DMS114 treated with DMSO at 0.1 percent for 48 hours (cell line): ENCODE measurements at regions not wholly inside any gene's neighbourhood (a gene's known extent, or its start where the extent isn't known, plus 50 kb on each side); places are given as distances from the start of the nearest gene placed in this dataset.

Experiments
- DNase-seq: peaks from one replicate; lab custom pipeline; 2025; ENCODE audit not compliant: unreplicated experiment; lab: John Stamatoyannopoulos, UW

DNA sequence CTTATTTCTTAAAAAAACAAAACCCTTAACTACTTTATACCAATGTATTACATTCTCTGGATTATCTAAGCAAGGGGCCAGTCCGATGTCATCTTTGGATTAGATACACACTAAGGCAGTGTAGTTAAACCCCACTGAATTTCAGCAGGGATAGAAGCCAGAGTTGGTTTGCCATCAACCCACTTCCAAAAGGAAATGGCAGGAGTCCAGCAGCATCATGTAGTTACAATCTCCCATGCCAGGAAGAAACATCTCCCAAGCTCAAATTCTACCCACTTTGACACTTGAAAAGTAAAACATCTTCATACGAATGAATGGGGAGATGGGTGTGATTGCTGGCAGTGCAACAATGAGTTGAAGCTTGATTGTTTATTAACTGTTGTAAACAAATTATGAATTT is 203.5 kb upstream of the PLXNC1 start:
- DNase-seq: no peak

DNA sequence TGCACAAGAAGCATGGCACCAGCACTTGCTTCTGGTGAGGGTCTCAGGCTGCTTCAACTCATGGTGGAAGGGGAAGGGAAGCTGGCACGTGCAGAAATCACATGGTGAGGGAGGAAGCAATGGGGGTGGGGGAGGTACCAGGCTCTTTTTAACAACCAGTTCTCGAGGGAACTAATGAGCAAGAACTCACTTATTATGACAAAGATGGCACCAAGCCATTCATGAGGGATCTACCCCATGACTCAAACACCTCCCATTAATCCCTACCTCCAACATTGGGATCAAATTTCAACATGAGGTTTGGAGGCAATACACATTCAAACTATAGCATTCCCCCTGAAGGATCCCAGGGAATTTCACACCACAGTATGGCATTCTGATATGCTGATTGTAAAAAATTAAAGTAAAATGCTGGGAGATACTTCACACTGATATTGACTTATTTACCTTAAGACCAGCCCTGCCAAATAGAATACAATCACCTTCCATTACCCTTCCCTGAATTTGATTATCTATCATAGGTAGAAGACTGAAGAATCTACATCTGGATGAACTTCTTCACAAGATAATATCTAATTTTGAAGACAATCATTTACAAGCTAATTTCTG is 201.7 kb upstream of the PLXNC1 start:
- DNase-seq: no peak

DNA sequence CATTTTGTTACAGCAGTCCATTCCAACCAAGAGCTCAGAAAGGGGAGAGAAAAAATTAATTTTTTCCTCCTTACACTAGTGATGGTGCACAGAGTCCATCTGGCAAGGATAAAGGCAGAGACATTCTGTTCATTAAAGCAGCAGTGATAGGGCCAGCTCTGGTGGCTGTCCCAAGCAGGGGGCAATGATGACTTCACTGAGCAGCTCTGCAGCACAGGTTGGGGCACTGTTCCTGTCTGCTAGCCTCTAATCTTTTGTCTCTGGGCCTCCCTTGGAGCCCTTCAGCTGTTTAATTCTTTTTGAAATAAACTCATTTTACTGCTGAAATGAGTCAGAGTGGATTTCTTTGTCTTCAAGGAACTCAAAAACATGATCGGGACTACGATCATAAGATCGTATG is 200.9 kb upstream of the PLXNC1 start:
- DNase-seq: no peak

DNA sequence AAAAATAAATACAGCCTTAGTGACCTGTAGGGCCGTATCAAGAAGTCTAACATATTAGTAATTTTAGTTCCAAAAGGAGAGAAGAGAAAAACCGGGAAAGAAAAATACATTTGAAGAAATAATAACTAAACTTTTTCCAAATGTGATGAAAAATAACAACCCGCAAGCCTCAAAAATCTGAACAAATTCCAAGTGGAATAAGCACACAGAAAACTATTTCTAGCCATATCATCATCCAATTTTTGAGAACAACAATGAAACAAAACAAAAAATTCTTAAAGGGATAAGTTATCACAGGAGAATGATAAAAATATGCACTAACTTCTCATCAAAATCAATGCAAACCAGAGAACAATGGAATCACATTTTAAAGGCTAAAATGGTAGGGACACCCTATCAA is 198.1 kb upstream of the PLXNC1 start:
- DNase-seq: no peak

DNA sequence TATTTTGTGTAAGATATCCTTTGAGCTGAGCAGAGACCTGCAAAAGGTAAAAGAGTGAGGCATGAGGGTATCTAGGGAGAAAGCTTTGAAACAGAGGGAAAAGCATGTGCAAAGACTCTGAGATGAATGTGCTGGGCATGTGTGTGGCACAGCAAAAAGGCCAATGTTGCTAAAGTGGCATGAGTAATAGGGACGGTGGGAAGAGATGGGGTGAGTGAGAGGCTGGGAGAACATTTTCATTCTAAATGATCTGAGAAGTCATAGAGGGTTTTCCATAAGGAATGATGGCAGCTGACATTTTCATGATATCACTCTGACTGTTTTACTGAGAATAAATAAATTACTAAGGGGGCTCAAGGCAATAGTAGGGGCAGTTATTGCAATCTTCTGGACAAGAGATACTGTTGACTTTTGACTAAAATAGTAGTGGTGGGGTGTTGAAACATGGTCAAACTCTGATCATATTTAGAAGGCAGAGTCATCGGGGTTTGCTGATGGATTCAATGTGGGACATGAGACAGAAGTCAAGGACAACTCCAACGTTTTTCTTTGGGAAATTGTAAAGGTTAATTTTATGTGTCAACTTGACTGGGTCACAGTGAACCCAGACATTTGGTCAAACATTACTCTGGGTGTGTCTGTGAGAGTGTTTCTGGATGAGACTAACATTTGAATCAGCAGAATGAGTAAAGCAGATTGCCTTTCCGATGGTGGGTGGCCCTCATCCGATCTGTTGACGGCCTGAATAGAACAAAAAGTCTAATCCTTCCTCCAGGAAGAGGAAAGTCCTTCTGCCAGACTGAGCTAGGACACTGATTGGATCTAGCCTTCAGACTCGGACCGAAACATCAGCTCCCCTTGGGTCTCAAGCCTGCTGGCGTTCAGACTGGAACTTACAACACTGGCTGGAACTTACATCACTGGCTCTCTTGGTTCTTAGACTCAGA is 193.9 kb upstream of the PLXNC1 start:
- DNase-seq: no peak

DNA sequence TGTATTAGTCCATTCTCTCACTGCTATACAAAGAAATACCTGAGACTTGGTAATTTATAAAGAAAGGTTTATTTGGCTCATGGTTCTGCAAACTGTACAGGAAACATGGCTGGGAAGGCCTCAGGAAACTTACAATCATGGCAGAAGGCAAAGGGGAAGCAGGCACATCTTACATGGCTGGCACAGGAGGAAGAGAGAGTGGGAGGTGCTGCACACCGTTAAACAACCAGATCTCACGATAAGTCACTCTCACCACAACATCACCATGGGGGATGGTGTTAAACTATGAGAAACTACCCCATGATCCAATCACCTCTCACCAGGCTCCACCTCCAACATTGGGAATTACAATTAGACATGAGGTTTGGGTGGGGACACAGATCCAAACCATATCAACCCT is 191.8 kb upstream of the PLXNC1 start:
- DNase-seq: no peak

DNA sequence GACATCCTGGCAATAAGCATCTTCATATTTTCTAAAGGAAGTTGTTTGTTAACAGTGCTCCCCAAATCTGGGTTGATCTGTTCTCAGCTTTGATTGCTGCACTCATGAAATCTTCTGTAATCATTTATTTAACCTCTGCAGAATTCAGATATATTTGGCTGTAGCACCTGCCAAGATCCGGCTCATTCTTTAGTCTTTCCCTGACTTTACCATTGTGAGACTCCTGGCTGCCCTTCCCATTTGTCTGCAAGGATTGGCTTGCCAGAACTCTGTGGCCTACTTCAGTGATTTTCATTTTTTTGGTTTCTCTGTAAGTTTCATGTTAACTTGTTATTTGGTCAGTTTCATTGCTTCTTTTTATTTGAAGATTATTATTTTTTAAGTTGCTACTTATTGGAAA is 191.2 kb upstream of the PLXNC1 start:
- no peak for DNase-seq

DNA sequence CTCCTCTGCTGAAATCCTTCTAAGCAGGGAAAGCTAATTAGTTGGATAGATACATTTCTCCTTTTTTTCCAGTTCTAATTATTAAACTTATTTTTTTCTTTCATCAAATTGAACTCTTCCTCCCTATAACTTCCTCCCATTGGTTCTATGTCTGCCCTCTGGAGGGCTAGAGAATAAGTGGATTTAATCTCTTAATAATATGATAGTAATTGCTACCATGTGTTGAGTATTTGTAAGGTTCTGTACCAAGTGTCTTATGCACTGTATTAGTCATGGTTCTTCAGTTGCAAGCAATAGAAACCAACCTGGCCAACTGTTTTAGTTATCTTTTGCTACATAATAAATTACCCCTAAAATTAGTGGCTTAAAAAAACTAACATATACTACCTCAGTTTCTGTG is 190.5 kb upstream of the PLXNC1 start:
- DNase-seq: no peak

DNA sequence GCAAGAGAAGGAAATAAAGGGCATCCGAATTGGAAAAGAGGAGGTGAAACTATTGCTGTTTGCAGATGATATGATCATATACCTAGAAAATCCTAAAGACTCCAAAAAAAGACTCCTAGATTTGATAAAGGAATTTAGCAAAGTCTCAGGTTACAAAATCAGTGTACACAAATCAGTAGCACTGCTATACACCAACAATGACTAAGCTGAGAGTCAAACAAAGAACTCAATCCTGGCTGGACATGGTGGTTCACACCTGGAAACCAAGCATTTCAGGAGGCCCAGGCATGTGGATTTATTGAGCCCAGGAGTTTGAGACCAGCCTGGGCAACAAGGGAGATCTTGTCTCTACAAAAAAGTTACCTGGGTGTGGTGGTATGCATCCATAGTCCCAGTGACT is 188.7 kb upstream of the PLXNC1 start:
- no peak for DNase-seq

DNA sequence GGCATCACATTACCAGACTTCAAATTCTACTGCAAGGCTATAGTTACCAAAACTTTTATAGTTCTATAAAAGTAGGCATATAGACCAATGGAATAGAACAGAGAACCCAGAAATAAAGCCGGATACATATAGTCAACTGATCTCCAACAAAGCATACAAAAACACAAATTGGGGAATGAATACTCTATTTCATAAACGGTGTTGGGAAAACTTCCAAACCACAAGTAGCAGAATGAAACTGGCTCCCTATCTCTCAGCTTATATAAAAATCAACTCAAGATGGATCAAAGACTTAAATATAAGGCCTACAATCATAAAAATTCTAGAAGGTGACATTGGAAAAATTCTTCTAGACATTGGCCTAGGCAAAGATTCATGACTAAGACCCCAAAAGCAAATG is 187.9 kb upstream of the PLXNC1 start:
- DNase-seq: no peak

DNA sequence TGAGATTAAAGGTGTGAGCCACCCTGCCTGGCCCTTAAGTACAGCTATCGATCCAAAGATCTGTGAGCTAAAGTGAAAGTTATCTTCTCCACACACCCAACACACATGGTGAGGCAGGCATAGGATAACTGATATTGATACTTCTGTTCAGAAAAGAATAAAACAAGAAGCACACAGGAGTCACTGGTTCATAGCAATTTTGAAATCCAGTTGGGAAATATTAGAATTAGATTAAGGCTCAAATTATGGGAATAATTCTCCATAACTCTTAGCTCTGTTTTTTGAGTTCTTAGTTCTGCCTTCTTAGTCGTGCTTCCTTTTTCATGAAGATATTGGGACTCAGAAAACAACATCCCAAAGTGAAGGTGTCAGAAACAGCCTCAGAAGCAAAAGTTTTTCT is 186.0 kb upstream of the PLXNC1 start:
- DNase-seq: no peak

DNA sequence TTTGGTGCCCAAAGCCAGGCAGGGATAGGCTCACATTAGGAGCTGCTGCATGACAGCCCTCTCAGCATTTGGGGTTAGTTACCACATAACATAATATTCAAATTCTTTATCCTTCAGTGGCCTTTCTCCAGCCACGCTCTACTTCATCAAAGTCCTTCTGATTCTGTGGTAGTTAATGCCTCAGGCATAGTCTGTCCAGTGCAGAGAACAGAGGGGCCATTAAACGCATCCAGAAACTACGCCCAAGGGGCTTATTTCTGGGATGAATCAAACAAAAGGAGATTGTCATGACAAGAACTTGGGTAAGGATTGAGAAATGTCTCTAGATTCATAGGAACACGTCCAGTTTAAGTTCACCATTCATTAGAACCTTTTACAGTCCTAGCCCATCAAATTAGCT is 183.4 kb upstream of the PLXNC1 start:
- no peak for DNase-seq

DNA sequence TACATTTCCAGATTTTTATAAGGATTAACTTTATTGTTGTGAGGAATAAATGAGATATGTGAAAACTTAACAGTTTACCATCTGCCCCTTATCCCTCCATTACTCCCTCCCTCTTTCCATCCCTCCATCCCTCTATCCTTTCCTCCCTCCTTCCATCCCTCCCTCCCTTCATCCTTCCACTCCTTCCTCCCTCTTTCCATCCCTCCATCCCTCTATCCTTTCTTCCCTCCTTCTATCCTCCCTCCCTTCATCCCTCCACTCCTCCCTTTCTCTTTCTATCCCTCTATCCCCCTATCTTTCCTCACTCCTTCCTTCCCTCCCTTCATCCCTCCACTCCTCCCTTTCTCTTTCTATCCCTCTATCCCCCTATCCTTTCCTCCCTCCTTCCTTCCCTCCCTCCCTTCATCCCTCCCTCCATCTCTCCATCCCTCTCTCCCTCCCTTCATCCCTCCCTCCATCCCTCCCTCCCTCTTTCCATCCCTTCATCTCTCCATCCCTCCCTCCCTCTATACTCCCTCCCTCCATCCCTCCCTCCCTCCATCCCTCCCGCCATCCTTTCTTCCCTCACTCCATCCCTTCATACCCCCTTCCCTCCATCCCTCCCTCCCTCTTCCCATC is 181.8 kb upstream of the PLXNC1 start:
- DNase-seq: no peak

DNA sequence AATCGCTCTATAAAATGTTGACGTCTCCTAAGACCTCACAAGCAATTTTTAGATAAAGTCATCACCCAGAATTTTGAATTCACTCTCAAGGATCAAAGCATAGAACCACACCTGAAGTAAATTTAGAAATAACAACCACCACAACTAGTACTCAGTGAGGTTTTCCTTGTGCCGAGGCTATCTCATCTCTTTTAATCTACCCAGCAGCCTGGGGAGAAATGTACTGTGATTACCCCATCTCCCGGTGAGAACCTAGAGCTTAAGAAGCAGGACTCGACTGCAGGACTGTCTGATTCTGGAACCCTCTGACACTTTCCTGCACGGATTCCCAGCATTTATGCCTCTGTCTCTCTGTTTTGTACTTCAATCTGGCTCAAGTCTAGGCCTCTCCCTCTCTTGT is 180.9 kb upstream of the PLXNC1 start:
- DNase-seq: no peak

DNA sequence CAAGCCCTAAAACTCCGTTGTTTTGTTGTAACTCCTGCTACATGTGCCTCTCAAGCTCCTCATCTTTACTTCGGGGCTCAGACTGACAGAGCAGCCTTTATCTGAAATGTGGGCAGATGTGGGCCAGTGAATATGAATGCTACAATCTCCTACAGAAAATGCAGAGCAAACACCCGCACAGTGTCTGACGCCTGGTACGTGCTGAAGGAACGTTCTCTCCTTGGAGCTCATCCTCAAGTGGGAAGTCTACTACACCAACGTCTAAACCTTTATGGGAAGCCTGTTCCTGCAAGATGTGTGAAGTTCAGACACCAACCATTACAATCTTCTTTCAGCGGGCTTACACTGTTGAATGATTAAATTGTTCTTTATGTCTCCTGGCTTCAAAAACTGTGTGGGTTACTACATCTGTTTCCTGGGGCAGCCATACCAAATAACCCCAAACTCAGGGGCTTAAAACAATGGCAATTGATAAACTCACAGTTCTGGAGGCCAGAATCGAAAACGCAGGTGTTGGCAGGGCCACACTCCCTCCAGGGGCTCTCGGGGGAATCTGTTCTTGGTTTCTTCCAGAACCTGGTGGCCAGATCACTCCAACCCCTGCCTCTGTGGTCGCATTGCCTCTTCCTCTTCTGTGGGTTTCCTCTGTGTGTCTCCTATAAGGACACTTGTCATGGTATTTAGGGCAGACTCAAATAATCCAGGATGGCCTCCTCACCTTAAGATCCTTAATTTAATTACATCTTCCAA is 179.7 kb upstream of the PLXNC1 start:
- DNase-seq: no peak

DNA sequence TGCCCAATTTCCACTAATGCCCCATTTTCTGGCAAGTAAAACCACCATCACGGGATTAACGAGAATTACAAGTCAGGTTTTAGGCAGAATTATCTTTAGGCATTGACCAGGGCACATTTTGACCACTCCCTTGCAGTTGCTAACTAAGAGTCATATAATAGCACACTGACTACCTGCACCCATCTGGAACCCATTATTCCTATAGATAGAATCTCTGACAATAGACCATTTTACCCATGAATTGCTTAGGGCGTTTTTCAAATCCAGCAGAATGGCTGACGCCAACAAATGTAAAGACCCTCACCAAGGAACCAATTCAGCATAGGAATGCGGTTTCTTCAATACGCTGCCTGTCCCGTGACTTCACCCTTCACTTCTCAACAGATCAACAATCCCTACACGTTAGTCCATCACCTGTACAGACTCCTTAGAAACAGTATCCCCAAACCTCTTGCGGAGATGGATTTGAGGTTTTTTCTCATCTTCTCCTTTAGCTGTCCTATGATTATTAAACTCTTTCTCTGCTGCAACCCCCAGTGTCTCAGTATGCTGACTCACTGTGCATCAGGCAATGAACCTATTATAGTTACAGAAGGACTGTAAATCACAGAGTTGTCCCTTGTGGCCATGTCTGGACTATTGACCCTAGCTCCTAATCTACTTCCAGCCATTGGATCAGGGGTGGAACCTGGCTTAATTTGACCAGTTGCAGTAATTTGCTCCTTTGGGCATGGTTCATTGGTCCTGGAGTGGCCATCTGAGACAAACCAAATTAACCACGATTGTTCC is 177.3 kb upstream of the PLXNC1 start:
- no peak for DNase-seq

DNA sequence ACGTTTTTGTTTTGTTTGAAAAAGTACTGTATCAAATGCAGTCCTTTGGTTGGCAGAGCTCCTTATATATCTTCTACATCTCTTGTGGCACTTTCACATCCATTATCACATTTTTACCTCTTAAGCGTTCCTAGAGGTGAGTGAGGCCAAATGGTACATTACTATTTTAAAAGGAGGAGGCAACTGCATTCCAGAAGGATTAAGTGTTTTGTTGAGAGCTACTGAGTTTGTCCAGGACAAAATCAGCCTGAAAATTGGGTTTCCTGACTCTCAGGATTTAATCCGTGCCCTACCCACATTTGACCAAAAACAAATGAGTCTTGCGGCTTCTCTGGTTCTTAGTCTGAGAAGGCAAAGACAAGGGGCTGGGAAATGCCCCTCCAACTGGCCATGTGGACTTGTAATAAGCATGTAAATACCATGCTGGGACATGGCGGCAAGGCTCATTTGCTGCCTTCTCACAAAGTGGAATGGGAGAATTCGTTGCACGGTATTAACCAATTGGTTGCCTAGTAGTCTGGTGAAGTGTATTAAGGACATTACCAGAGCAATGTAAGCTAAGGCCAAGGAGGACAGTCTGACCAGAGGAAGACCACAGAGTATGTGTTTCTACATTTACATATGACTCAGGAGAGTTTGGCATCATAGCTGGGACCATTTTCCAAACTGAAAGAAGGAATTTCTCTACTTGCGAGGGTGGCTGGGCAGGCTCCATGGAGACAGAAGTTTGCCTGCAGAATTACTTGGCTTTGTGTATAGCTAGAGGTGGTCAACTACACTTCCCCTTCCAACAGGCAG is 175.8 kb upstream of the PLXNC1 start:
- no peak for DNase-seq

DNA sequence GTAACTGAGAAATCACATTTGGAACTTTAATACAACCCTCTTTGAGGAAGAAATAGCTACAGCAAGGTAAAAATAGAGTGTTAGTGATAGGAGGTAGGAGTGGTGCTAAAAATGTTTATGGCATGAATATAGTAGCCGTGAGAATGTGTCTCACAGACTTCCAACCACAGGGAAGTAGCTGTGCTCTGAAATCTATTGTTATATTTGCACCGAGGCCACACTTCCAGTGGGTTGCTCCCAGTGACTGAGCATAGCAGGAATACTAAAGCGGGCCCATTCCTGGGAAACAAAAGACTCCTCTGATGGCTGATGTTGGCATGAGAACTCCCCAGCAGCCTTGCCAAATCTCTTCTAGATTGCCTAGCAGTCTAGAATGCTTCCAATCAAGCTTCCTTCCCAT is 174.1 kb upstream of the PLXNC1 start:
- no peak for DNase-seq

DNA sequence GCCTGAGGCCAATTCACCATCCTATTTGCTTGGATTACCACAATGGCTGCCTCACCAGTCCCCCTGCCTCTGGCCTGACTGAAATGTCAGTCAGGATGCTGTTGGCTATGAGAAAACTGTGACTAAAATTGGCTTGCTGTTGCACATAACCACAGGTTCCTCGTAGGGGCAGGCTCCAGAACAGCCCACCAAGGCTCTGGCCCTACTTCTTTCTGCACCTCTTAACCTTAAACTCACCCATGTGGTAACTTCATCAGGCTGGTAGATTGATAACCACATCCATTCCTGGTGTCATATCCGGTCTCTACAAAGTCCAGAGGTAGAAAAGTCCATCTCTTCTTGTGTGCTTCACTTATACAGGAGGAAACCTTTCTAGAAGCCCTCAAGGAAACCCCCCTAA is 172.4 kb upstream of the PLXNC1 start:
- DNase-seq: no peak

DNA sequence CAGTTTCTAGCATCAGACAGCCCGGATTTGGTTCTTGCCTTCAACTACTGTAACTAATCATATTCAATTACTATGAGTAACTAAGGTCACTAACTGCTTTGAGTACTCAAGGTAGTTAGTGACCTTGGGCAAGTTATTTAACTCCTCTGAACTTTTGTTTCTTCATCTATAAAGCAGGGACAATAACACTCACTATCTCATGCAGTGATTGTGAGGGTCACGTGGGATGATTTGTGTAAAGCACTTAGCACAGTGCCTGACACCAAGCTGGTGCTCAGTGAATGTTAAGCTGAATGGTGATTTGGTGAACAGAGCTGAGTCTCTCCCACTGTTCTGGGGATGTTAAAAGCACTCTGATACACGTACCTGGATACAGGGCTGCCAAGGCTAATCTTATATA is 171.3 kb upstream of the PLXNC1 start:
- no peak for DNase-seq
